Upper lobe of right lung (tissue), 1 donor: ENCODE measurements at regions not wholly inside any gene's neighbourhood (a gene's known extent, or its start where the extent isn't known, plus 50 kb on each side); places are given as distances from the start of the nearest gene placed in this dataset.

Experiments
- ATAC-seq: fragments of 200-7000 bp; cut with Tn5 transposase; one replicate; pipeline ENCODE4 v1.9.1; 2020; ENCODE audit warnings: mild to moderate bottlenecking, moderate library complexity
- DNase-seq: peaks from one replicate; pipeline ENCODE4 v3.0.0-alpha.2; 2020
- H3K27ac ChIP-seq: fragments of 200-600 bp; one replicate; pipeline ENCODE4 v1.8.0; 2022
- H3K27me3 ChIP-seq: fragments of 200-600 bp; one replicate; pipeline ENCODE4 v1.8.0; 2022; ENCODE audit warnings: mild to moderate bottlenecking
- H3K36me3 ChIP-seq: fragments of 200-600 bp; one replicate; pipeline ENCODE4 v1.8.0; 2022
- H3K4me1 ChIP-seq: fragments of 200-600 bp; one replicate; pipeline ENCODE4 v1.8.0; 2022
- H3K4me3 ChIP-seq: fragments of 200-600 bp; one replicate; pipeline ENCODE4 v1.8.0; 2022; ENCODE audit warnings: mild to moderate bottlenecking
- H3K9me3 ChIP-seq: fragments of 200-600 bp; one replicate; pipeline ENCODE4 v1.8.0; 2022
- intact Hi-C: fragments of 100-400 bp; cut with DNase I; formaldehyde crosslinking; loops from one replicate; pipeline ENCODE4 v1.11.0; 2022
- TF ChIP-seq, protein P1 (sequence below): fragments of 200-600 bp; IDR thresholded peaks from one replicate; pipeline ENCODE4 v1.8.0; 2022; ENCODE audit warnings: antibody characterized with exemption
- donor health status: DM: no; HTN: yes; CAD: no; lungs with severe emphysema.

DNA sequence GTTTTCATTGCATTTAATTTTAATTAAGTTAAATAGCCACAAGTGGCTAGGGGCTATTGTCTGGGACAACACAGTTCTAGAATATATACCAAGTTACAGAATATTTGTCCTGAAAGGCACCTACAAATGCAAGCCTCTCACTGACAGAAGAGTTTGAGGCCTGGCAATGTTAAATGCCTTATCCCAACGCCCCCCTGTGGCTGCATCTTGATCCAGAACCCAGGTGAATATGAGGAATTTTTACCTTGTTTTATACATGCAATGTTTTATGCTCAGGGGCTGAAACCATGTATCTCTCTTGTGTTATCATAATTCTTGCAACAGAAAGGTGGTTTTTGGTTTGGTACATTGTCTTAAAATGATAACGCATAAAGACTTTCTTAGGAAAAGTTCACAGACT lies 71.8 kb upstream of the SEC11C start:
- Histone ChIP-seq H3K4me3 (no peak overlapping the region), H3K27ac (no peak overlapping the region), H3K27me3 (no peaks in the 10 kb centered on the region), H3K4me1 (no peaks in the 10 kb centered on the region), H3K36me3 (no peaks in the 10 kb centered on the region), H3K9me3 (no peaks in the 10 kb centered on the region)
- intact Hi-C loops: no loop called here
- DNase-seq (no peak), ATAC-seq (no peak)
- TF ChIP-seq, protein P1, sequence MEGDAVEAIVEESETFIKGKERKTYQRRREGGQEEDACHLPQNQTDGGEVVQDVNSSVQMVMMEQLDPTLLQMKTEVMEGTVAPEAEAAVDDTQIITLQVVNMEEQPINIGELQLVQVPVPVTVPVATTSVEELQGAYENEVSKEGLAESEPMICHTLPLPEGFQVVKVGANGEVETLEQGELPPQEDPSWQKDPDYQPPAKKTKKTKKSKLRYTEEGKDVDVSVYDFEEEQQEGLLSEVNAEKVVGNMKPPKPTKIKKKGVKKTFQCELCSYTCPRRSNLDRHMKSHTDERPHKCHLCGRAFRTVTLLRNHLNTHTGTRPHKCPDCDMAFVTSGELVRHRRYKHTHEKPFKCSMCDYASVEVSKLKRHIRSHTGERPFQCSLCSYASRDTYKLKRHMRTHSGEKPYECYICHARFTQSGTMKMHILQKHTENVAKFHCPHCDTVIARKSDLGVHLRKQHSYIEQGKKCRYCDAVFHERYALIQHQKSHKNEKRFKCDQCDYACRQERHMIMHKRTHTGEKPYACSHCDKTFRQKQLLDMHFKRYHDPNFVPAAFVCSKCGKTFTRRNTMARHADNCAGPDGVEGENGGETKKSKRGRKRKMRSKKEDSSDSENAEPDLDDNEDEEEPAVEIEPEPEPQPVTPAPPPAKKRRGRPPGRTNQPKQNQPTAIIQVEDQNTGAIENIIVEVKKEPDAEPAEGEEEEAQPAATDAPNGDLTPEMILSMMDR: peak; percentile 43

DNA sequence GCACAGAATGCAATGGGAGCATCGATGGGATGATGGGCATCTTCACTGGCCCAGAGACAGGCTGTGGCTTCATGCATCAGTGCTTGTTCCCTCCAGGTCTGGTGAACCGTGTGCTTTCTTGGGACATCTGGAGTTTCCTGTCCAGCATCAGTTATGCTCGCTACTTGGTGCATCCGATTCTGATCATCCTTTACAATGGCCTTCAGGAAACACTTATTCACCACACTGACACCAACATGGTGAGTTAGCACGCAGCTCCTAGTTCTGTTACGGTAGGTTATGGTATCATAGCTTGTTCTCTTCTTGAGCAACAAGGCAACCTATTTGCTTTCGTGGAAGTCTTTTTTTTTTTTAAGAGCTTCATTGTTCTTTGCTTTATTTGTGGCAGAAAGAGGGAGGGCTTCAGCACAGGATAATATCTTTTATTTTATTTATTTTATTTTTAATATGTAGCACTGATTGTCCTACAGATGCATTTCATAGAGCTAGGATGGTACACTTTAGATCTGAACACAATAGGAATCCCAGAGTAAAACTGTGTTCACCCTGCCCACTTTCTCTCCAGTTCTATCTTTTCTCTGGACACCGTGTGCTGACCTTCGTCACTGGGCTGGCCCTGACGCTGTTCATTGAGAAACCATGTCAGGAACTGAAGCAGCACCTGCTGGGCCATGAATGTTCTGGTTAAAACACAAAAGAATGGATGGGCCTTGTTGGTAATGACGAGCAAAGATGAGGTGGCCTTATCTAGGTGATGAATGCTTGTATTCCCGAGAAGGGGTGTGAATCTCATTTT lies 71.2 kb upstream of the SEC11C start:
- no peaks in the 10 kb centered on the region for H3K27me3 ChIP-seq
- no peaks in the 10 kb centered on the region for H3K9me3 ChIP-seq
- no peaks in the 10 kb centered on the region for H3K4me1 ChIP-seq
- ATAC-seq (no peak), DNase-seq (no peak)
- intact Hi-C loops: no loop called here
- no peak overlapping the region for H3K4me3 ChIP-seq
- H3K36me3 ChIP-seq: no peaks in the 10 kb centered on the region
- TF ChIP-seq, protein P1: no peak
- no peak overlapping the region for H3K27ac ChIP-seq

DNA sequence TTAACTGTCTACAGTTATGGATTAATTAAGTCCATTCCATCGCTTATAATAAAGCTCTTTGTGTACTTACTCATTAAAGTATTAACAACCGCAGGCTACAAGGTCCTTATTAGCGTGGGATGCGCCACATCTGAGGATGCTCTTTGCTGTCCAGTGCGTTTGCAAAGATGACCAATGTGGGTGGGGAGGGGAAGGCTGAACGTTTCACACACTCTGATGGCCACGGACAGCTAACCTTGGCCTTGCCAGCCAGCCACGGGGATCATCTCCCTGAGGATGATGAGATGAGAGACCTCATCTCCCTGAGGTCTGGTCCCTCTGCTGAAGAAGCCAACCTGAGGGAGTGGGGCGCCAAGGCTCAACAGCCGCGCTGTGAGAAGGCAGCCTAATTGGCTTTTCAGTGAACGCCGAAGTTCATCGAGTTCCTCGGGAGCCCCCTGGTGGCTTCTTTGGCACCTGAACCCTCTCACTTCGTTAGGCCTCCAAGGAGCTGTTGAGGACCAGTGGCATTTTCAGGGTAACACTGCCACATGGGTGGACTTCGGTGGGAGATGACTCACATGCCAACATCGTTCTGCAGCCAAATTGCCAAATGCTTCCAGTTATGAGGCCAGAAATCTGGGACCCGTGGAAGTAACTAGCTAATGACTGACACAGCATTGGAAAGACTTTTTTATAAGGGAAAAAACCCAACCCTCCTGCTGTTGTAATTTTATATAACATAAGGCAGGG lies 69.3 kb upstream of the SEC11C start:
- Histone ChIP-seq H3K9me3 (no peaks in the 10 kb centered on the region), H3K4me3 (no peak overlapping the region), H3K27ac (no peak overlapping the region), H3K36me3 (no peaks in the 10 kb centered on the region), H3K4me1 (no peaks in the 10 kb centered on the region), H3K27me3 (no peaks in the 10 kb centered on the region)
- DNase-seq (peak; percentile 87), ATAC-seq (peak; percentile 95)
- intact Hi-C loops: no loop called here
- TF ChIP-seq, protein P1: peak; percentile 85

DNA sequence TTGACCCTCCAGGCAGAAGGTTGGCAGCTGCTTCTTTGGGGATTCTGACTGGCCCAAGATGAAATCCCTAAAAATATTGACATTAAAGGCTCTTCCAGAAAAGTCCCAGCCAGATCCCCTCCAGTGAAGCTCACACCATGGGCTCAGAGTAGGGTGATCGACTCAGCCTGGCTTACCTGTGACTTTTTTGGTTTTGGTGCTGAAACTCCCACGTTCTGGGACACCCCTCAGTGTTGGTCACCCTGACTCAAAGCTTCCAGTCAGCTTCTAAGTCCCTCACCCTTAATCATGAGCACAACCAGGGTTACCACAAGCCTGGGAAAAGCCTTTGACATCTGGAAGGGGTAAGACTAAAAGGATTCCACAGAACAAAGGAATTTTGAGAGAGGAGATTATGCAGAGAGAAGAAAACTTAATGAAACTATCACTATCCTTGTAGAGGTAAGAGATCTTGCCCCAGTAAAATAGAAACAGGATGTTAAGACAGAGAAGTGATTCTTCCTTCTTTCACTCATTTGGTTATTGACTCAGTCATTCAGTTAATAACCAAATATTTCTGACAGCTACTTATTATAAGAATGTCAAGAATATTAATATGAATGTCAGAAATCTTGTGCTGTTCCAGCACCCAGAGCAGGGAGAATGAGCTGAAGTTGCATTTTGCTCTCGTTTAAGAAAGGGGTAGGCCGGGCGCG lies 66.8 kb upstream of the SEC11C start:
- TF ChIP-seq, protein P1: no peak
- DNase-seq (no peak), ATAC-seq (no peak)
- Histone ChIP-seq H3K9me3 (no peaks in the 10 kb centered on the region), H3K4me1 (no peaks in the 10 kb centered on the region), H3K4me3 (no peak overlapping the region), H3K27ac (no peak overlapping the region), H3K36me3 (no peaks in the 10 kb centered on the region), H3K27me3 (no peaks in the 10 kb centered on the region)
- intact Hi-C loops: no loop called here

DNA sequence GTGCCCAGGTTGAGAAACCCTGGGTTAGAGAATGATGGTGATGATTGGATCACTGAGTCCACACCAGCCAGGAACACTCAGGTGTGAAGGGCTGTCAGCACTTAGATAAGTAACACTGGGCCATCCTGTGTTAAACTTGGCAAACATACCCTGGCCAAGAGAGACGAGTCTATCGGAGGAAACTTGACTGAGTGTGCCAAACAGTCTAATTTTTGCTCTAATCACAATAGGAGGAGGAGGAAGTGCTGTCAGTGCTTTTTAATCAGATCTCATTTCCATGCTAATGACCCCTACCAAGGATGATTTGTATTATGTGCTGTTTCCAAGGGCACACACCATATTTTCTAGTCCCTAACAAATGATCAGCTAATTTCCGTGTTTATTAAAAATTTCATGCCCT lies 63.8 kb upstream of the SEC11C start:
- no peaks in the 10 kb centered on the region for H3K9me3 ChIP-seq
- DNase-seq: no peak
- intact Hi-C loops: loop anchor here (5.0 kb wide), 1 partner anchor 299 kb away; no protein-coding TSS in a partner anchor
- ATAC-seq: no peak
- no peaks in the 10 kb centered on the region for H3K36me3 ChIP-seq
- no peaks in the 10 kb centered on the region for H3K27me3 ChIP-seq
- TF ChIP-seq, protein P1: no peak
- no peak overlapping the region for H3K4me3 ChIP-seq
- no peak overlapping the region for H3K27ac ChIP-seq
- H3K4me1 ChIP-seq: no peaks in the 10 kb centered on the region
